BLaER1 treated with 17β-estradiol and CSF1 and Interleukin-3, amounts not matched to agents 10 nM and 100 nM (cell line): ENCODE measurements at regions not wholly inside any gene's neighbourhood (a gene's known extent, or its start where the extent isn't known, plus 50 kb on each side); places are given as distances from the start of the nearest gene placed in this dataset.

Experiments used
- H3K27ac ChIP-seq, 11 experiments: shearing (Covaris generic); formaldehyde crosslinking; 2 replicates each; pipeline ENCODE4 v1.8.1; 2022
- H3K27me3 ChIP-seq, 11 experiments: shearing (Covaris generic); formaldehyde crosslinking; 2 replicates each; pipeline ENCODE4 v1.8.1; 2022
- H3K36me3 ChIP-seq, 11 experiments: shearing (Covaris generic); formaldehyde crosslinking; 2 replicates each; pipeline ENCODE4 v1.8.1; 2022
- H3K4me1 ChIP-seq, 10 experiments: shearing (Covaris generic); formaldehyde crosslinking; 2 replicates each; pipeline ENCODE4 v1.8.1; 2022
- H3K4me2 ChIP-seq, 11 experiments: shearing (Covaris generic); formaldehyde crosslinking; 2 replicates each; pipeline ENCODE4 v1.8.1; 2022
- H3K4me3 ChIP-seq, 10 experiments: shearing (Covaris generic); formaldehyde crosslinking; 2 replicates each; pipeline ENCODE4 v1.8.1; 2022
- H3K9ac ChIP-seq, 11 experiments: shearing (Covaris generic); formaldehyde crosslinking; 2 replicates each; pipeline ENCODE4 v1.8.1; 2022
- H3K9me3 ChIP-seq, 11 experiments: shearing (Covaris generic); formaldehyde crosslinking; replicated peaks in 1 of 11; 2 replicates each; pipeline ENCODE4 v1.8.1; 2022
- H4K20me1 ChIP-seq, 11 experiments: shearing (Covaris generic); formaldehyde crosslinking; 2 replicates each; pipeline ENCODE4 v1.8.1; 2022
- Cebpa-rat ChIP-seq, 11 experiments: shearing (Covaris generic); IDR thresholded peaks; 2 replicates each; pipeline ENCODE4 v1.8.1; 2022

DNA sequence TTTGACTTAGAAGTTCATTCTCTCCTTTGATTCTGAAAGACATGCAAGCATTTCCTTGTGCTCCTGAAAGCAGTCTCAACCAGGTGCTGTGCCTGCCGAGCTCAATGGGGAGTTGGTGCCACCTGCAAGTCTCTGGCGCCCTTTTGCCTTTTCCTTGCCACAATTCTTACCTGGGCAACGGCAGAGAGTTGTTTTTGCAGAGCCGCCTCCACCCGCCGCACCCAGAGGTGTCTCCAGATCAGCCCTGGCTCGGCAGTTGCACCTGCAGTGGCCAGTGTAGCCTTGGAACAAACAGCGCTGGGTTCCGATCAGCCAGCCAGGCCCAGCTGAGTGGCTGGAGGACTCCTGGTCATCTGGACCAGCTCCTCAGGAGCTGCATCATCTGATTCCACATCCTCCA, 262.9 kb downstream of the IRX2 start:
- H3K4me1 ChIP-seq = no peaks in the 10 kb centered on the region
- H3K27me3 ChIP-seq = no peaks in the 10 kb centered on the region
- H4K20me1 ChIP-seq = no peaks in the 10 kb centered on the region
- H3K4me3 ChIP-seq = no peak overlapping the region
- no peaks in the 10 kb centered on the region for H3K36me3 ChIP-seq
- H3K27ac ChIP-seq = no peak overlapping the region
- peaks cover 0 to 7% (median 4%) of the 10 kb centered on the region in 11 experiments; a peak in 8 of 22 replicates for H3K9me3 ChIP-seq
- H3K9ac ChIP-seq = no peak overlapping the region
- TF ChIP-seq Cebpa-rat (IDR thresholded peaks at IDR 0.05) = no peak
- no peak overlapping the region for H3K4me2 ChIP-seq

DNA sequence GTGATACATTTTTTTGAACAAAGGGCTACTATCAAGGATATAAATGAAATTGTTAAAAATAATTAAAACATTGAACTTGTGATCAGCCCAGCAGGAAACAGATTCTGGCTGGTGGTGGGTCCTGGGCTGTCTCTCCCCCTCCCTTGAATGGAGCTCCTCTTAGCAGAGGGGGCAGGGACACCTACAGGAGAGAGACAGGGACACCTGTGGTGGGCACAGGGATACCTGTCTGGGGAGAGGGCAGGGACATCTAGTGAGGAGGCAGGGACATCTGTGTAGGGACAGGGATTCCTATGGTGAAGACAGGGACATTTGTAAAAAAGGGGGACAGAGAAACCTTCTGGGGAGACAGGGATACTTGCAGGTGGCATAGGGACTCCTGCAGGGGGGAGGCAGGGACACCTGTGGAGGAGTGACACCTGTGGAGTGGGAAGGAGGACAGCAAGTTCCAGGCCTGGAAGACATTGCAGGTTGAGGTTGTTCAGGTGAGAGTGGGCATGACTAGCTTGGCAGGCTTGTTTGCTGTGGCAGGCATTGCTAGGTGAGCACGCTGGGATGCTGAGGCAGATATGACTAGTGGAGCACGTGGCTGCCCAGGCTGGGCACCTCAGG, 264.2 kb downstream of the IRX2 start:
- peaks cover 6 to 18% (median 11%) of the 10 kb centered on the region in 11 experiments; a peak in 21 of 22 replicates for H3K9me3 ChIP-seq
- H4K20me1 ChIP-seq = no peaks in the 10 kb centered on the region
- H3K36me3 ChIP-seq = no peaks in the 10 kb centered on the region
- H3K27ac ChIP-seq = no peak overlapping the region
- TF ChIP-seq Cebpa-rat (IDR thresholded peaks at IDR 0.05) = no peak
- no peak overlapping the region for H3K9ac ChIP-seq
- H3K4me1 ChIP-seq = no peaks in the 10 kb centered on the region
- H3K4me3 ChIP-seq = no peak overlapping the region
- no peak overlapping the region for H3K4me2 ChIP-seq
- no peaks in the 10 kb centered on the region for H3K27me3 ChIP-seq

DNA sequence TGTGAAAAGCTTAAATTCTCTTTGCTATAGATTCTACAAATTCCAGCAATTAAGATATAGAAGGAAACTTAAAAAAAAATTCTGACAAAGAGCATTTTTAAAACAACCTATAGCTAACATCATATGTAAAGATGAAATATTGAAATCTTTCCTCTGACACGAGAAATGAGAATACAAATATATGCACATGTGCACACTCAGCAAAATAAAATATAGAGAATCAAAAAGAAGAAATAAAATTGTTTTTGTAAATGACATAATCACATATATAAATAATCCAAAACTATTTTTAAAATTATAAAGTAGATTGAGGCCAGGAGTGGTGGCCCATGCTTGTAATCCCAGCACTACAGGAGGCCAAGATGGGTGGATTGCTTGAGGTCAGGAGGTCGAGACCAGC, 265.1 kb downstream of the IRX2 start:
- Histone ChIP-seq H4K20me1 (no peaks in the 10 kb centered on the region), H3K27me3 (no peaks in the 10 kb centered on the region), H3K27ac (no peak overlapping the region), H3K4me3 (no peak overlapping the region), H3K9me3 (peaks cover 15 to 27% (median 20%) of the 10 kb centered on the region in 11 experiments), H3K4me1 (no peaks in the 10 kb centered on the region), H3K9ac (no peak overlapping the region), H3K4me2 (no peak overlapping the region), H3K36me3 (no peaks in the 10 kb centered on the region)
- no peak for TF ChIP-seq Cebpa-rat (IDR thresholded peaks at IDR 0.05)

DNA sequence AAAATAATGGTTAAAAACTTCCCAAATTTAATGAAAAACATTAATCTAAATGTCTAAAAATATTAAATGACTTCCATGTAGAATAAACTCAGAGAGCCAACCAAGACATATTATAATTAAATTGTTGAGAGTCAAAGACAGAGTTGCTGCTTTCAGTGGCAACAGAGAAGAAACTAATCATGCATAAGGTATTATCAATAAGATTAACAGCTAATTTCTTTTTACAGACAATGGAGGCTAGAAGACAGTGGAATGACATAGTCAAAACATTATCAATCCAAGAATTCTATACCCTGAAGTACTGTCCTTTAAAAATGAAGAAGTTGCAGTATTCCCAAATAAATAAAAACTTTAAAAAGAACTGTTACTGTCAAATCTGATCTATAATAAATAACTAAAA, 268.7 kb downstream of the IRX2 start:
- Histone ChIP-seq H3K27me3 (peaks cover 0 to 7% (median 0%) of the 10 kb centered on the region in 11 experiments; a peak in 1 of 22 replicates), H3K9ac (no peak overlapping the region), H3K36me3 (no peaks in the 10 kb centered on the region), H4K20me1 (no peaks in the 10 kb centered on the region), H3K4me3 (no peak overlapping the region), H3K9me3 (peaks cover 23 to 38% (median 31%) of the 10 kb centered on the region in 11 experiments), H3K4me1 (peaks cover 5 to 24% (median 19%) of the 10 kb centered on the region in 10 experiments; a peak in 18 of 20 replicates), H3K27ac (no peak overlapping the region), H3K4me2 (no peak overlapping the region)
- TF ChIP-seq Cebpa-rat (IDR thresholded peaks at IDR 0.05) = no peak

DNA sequence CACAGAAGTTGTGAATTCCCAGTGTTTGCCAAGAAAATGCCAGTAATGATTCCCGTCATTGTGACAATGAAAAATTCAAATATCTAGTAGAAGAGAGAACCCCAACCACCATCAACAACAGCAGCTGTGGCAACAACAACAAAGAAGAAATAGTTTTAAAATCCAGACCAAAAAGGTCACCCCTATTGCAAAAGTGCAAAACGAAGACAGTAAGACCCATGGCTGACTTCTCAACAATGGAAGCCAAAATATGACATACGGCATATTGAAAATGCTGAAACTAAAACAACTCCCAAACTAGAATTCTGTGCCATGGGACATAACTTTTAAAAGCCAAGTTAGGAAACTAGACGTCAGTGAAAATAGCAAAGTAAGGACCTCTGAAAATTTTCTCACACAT, 270.6 kb downstream of the IRX2 start:
- TF ChIP-seq Cebpa-rat (IDR thresholded peaks at IDR 0.05) = no peak
- Histone ChIP-seq H4K20me1 (no peaks in the 10 kb centered on the region), H3K4me2 (no peak overlapping the region), H3K27me3 (peaks cover 0 to 9% (median 0%) of the 10 kb centered on the region in 11 experiments; a peak in 1 of 22 replicates), H3K4me3 (no peak overlapping the region), H3K4me1 (peaks cover 8 to 33% (median 27%) of the 10 kb centered on the region in 10 experiments; a peak in 18 of 20 replicates), H3K27ac (no peak overlapping the region), H3K36me3 (no peaks in the 10 kb centered on the region), H3K9ac (no peak overlapping the region), H3K9me3 (peaks cover 23 to 38% (median 31%) of the 10 kb centered on the region in 11 experiments)

DNA sequence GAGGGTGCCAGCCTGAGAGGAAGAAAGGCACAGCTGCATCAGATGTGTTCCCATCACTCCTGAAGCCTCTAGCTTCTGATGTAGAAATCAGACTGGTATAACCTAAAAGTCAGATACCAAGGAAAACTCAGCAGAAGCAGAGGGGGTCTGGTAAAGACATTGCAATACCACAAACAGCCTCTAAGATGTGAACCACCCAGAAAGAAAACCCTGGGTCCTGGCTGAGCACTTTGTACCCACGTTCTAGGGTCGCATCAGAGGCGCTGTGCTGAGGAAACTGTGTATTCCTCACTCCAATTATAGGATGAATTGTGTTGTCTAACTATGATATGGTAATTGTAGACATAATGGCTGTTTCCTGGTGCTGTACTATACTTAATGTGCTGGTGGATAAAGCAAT, 275.6 kb downstream of the IRX2 start:
- Histone ChIP-seq H3K4me2 (0 out of 22 replicates have a peak overlapping the region, but pooled peaks of 1 of the 11 experiments have one; percentile 80), H3K9ac (no peak overlapping the region), H3K36me3 (no peaks in the 10 kb centered on the region), H4K20me1 (no peaks in the 10 kb centered on the region), H3K4me3 (no peak overlapping the region), H3K4me1 (peaks cover 8 to 37% (median 27%) of the 10 kb centered on the region in 10 experiments; a peak in 18 of 20 replicates), H3K9me3 (peaks cover 6 to 17% (median 14%) of the 10 kb centered on the region in 11 experiments; a peak in 20 of 22 replicates), H3K27me3 (peaks cover 0 to 9% (median 0%) of the 10 kb centered on the region in 11 experiments; a peak in 1 of 22 replicates), H3K27ac (no peak overlapping the region)
- no peak for TF ChIP-seq Cebpa-rat (IDR thresholded peaks at IDR 0.05)

DNA sequence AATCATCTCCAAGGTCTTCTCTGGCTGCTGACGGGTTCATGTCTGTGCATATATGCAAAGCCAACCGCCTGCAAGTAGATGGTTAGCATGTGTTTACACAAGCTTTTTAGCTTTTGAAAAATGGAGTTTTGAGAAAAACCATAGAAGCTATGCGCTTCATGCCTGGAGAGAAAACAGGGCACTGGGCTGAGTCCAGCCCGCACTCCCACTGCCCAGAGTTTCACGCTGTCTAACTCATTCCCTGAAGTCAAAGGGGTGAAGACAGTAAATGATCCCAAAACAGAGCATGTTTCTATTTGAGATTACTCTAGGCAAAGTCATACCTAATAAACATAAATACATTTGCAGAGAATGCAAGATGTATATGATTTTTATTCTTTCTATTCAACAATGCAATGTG, 278.8 kb downstream of the IRX2 start:
- Histone ChIP-seq H3K36me3 (no peaks in the 10 kb centered on the region), H3K9me3 (peaks cover 0 to 17% (median 15%) of the 10 kb centered on the region in 11 experiments; a peak in 17 of 22 replicates), H3K27ac (no peak overlapping the region), H4K20me1 (no peaks in the 10 kb centered on the region), H3K9ac (no peak overlapping the region), H3K4me3 (no peak overlapping the region), H3K4me2 (no peak overlapping the region), H3K27me3 (0 out of 22 replicates have a peak, but pooled peaks cover 0 to 1% (median 0%) of the 10 kb centered on the region in 11 experiments), H3K4me1 (peaks cover 1 to 15% (median 6%) of the 10 kb centered on the region in 10 experiments; a peak in 18 of 20 replicates)
- no peak for TF ChIP-seq Cebpa-rat (IDR thresholded peaks at IDR 0.05)

DNA sequence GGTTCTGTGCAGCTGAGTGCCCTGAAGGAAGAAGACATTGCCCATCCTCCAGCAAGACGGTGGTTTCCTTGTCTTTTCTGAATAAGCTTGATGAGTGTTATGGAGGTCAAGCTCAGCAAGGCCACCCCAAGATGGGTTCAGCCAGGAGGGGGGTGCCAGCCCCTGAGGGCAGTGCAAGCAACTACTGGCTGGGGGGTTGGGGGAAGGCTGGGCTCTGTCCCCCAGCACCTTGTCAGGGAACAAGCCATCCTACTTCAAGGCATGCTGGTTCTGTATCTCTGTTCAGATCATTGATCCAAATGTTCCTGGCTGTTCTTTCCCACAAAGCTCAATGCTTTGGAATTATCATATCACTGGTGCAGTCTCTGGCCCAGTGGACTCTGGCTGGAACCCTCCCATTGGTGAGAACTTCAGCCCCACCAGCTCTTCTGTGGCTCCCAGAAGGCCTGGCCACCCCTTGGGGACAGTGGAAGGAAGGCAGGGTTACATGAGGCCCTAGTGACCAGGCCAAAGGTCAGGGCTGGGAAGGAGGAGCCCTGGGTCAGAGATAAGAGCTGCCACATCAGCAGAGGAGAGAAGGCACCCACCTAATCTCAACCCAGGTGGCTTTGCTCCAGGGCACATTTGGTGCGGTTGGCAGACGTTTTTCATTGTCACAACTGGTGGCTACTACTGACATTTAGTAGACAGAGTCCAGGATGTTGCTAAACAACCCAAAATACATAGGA, 280.2 kb downstream of the IRX2 start:
- Histone ChIP-seq H3K4me1 (0 out of 20 replicates have a peak, but pooled peaks cover 0 to 5% (median 0%) of the 10 kb centered on the region in 10 experiments), H3K4me3 (no peak overlapping the region), H3K27ac (no peak overlapping the region), H3K9ac (no peak overlapping the region), H4K20me1 (no peaks in the 10 kb centered on the region), H3K4me2 (no peak overlapping the region), H3K9me3 (peaks cover 0 to 17% (median 15%) of the 10 kb centered on the region in 11 experiments; a peak in 17 of 22 replicates), H3K27me3 (no peaks in the 10 kb centered on the region), H3K36me3 (no peaks in the 10 kb centered on the region)
- TF ChIP-seq Cebpa-rat (IDR thresholded peaks at IDR 0.05) = no peak

DNA sequence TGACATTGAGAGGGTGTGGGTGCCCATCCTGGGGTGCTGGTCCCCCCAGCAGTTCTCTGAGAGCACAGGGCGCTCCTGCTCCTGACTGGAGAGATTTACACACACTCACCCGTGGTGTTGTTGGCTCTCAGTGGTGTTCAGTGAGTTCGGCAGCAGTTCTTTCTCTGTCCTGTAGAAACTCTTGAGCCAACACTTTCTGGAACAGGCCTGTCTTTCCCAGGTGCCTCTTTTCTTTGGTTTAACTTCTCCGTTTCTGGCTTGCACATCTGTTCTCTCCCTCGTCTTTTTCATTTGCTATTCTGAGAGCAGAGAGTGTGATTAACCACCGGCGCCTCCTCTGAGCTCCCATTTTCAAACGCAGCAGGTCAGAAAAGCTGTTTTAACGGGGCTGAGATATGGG, 284.5 kb downstream of the IRX2 start:
- Histone ChIP-seq H3K36me3 (no peaks in the 10 kb centered on the region), H3K27me3 (no peaks in the 10 kb centered on the region), H3K9me3 (peaks cover 0 to 17% (median 15%) of the 10 kb centered on the region in 11 experiments; a peak in 17 of 22 replicates), H3K27ac (no peak overlapping the region), H3K4me1 (no peaks in the 10 kb centered on the region), H3K4me2 (peak overlapping the region in 2 of 11 experiments; percentile 10 to 11; a peak in 2 of 22 replicates), H3K9ac (no peak overlapping the region), H3K4me3 (no peak overlapping the region), H4K20me1 (no peaks in the 10 kb centered on the region)
- TF ChIP-seq Cebpa-rat (IDR thresholded peaks at IDR 0.05) = no peak
